Thymus (tissue), 11 donors: ENCODE measurements at regions not wholly inside any gene's neighbourhood (a gene's known extent, or its start where the extent isn't known, plus 50 kb on each side); places are given as distances from the start of the nearest gene placed in this dataset.

Experiments used
- DNase-seq, 9 donors: peaks; one replicate each; pipeline ENCODE4 v3.0.0-alpha.2; 2013; ENCODE audit warnings: low spot score in 9 of 9, low read depth in 6 of 9, missing footprints in 1 of 9
- H3K27ac ChIP-seq, 2 donors: one replicate each; pipeline ENCODE4 v1.5.1; 2013; ENCODE audit warnings: control low read depth in 1 of 2, low read depth in 1 of 2, low read length in 1 of 2, mild to moderate bottlenecking in 1 of 2, moderate library complexity in 1 of 2
- H3K27me3 ChIP-seq, 2 donors: one replicate each; pipeline ENCODE4 v1.5.1; 2013; ENCODE audit warnings: low read length in 1 of 2; ENCODE audit not compliant: control insufficient read depth in 2 of 2, insufficient read depth in 1 of 2
- H3K36me3 ChIP-seq, 2 donors: one replicate each; pipeline ENCODE4 v1.5.1; 2013; ENCODE audit warnings: low read length in 1 of 2, mild to moderate bottlenecking in 1 of 2, moderate library complexity in 1 of 2; ENCODE audit not compliant: control insufficient read depth in 2 of 2, insufficient read depth in 2 of 2
- H3K4me1 ChIP-seq, 2 donors: one replicate each; pipeline ENCODE4 v1.5.1; 2013; ENCODE audit warnings: low read length in 2 of 2; ENCODE audit not compliant: control insufficient read depth in 2 of 2, insufficient read depth in 2 of 2
- H3K4me3 ChIP-seq, 2 donors: one replicate each; pipeline ENCODE4 v1.5.1; 2013; ENCODE audit warnings: low read length in 2 of 2, control low read depth in 1 of 2, mild to moderate bottlenecking in 1 of 2
- H3K9me3 ChIP-seq, 2 donors: one replicate each; pipeline ENCODE4 v1.5.1; 2013; ENCODE audit warnings: low read length in 1 of 2, mild to moderate bottlenecking in 1 of 2; ENCODE audit not compliant: control insufficient read depth in 2 of 2, insufficient read depth in 1 of 2
- WGBS: extraction: QIAGEN DNeasy Blood & Tissue Kit; methylation state at CpG from one replicate; pipeline ENCODE4 v1.1.7; 2013; 5-methylcytosine and 5-hydroxymethylcytosine counted together
- donor health status: healthy.

DNA sequence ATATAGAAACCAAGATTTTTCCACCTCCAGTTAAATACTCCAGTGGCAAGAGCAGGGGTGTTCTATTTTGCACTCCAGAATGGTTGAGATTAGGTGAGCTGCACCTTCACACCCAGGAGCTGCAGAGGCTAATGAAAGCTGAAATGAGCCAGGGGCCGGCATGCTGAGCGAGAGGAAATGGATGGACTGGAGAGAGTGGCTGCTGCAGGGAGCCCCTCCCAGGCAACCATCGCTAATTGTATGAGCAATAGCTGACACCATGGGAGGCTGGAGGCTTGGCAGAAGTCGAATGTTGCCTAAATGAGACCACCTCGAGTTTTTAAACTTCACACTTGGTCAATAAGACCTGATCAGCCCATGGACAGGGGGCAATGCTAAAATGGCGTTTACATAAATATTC is 301.8 kb upstream of the TMPO start:
- no peaks in the 10 kb centered on the region for H3K36me3 ChIP-seq
- H3K4me3 ChIP-seq: no peak overlapping the region
- 61% methylated on average over 6 of the region's 6 CpGs for WGBS
- H3K9me3 ChIP-seq: no peaks in the 10 kb centered on the region
- H3K27me3 ChIP-seq: no peaks in the 10 kb centered on the region
- H3K27ac ChIP-seq: no peak overlapping the region
- no peaks in the 10 kb centered on the region for H3K4me1 ChIP-seq
- no peak for DNase-seq

- H3K36me3 ChIP-seq: no peaks in the 10 kb centered on the region
- WGBS: 96% methylated on average over 1 of the region's 1 CpG
- no peaks in the 10 kb centered on the region for H3K9me3 ChIP-seq
- H3K27me3 ChIP-seq: no peaks in the 10 kb centered on the region
- no peak for DNase-seq
- no peak overlapping the region for H3K27ac ChIP-seq
- no peak overlapping the region for H3K4me3 ChIP-seq
- H3K4me1 ChIP-seq: no peaks in the 10 kb centered on the region
Measured at GRCh38 chr12:98217257-98217656, 298.1 kb upstream of the TMPO start.

DNA sequence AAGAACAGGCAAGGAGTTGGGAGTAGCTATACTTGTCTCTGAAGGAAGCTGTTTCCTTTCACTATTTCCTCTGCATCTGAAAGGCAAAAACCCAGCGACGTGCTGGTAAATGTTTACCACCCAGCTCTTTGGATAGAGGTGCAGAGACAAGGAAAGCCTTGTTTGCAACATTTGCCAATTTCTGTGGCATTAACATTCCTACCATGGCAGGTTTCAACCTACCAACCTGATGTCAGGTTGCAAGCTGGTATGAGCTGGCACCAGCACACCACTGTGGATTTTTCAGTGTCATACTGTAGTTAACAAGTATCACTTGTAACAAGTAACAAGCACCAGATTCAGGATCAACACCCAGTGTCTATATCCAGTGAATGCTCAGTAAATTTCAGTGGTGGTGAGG is 294.8 kb upstream of the TMPO start:
- 22% methylated on average over 2 of the region's 2 CpGs for WGBS
- no peaks in the 10 kb centered on the region for H3K36me3 ChIP-seq
- no peaks in the 10 kb centered on the region for H3K4me1 ChIP-seq

DNA sequence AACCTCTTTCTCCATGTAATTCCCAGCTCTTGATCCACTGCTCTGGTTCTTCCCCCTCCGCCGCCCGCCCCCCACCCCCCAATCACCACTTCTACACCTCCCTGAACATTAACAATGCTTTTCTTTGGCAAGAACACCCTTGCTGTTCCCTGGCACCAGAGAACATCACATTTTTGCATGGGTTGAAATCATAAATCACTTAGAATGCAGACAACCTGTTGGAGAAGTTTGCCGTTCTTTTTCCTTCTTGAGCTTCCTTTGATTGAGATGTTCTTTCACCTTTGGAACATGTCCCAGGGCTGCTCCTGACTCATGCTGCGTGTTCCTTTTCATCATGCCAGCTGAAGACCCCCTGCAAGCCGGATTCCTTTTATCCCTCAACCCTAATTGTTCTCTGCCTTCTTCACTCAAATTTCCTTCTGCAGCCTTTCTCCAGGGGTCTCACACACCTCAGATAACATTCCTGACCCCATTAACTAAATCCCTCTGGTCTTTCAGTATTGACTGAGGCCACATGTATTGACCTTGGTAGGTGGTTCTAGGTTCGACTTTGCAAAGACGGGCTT is 294.1 kb upstream of the TMPO start:
- H3K36me3 ChIP-seq: no peaks in the 10 kb centered on the region
- no peak for DNase-seq
- 81% methylated on average over 8 of the region's 8 CpGs for WGBS
- no peak overlapping the region for H3K4me3 ChIP-seq
- H3K27me3 ChIP-seq: no peaks in the 10 kb centered on the region
- H3K4me1 ChIP-seq: no peaks in the 10 kb centered on the region
- no peaks in the 10 kb centered on the region for H3K9me3 ChIP-seq
- no peak overlapping the region for H3K27ac ChIP-seq

More for the DNA sequence above, 294.8 kb upstream of the TMPO start:
- no peak overlapping the region for H3K4me3 ChIP-seq
- H3K27me3 ChIP-seq: no peaks in the 10 kb centered on the region
- H3K27ac ChIP-seq: no peak overlapping the region
- DNase-seq: no peak
- no peaks in the 10 kb centered on the region for H3K9me3 ChIP-seq

DNA sequence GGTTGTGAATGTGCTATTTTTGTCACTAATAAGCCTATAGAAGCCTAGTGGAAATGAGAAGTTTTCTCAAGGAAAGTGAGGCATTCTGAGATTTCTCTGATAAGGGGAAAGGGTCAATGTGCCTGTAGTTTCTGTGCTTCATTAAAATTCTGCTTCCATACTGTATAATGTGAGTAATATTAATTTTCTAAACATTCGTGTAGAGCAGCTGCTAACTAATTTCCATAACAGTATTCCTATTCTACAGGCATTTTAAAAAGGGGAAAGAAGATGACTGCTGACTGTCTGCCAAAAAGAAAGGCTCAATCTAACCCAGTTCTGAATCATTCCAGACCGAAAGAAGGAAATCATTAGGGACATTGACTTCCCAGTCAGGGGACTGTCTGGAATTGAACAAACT is 293.3 kb upstream of the TMPO start:
- no peaks in the 10 kb centered on the region for H3K27me3 ChIP-seq
- no peak overlapping the region for H3K27ac ChIP-seq
- no peak for DNase-seq
- no peaks in the 10 kb centered on the region for H3K4me1 ChIP-seq
- 86% methylated on average over 2 of the region's 2 CpGs for WGBS
- H3K36me3 ChIP-seq: no peaks in the 10 kb centered on the region
- no peaks in the 10 kb centered on the region for H3K9me3 ChIP-seq
- no peak overlapping the region for H3K4me3 ChIP-seq

GRCh38 chr12:98224584-98225221 is 290.7 kb upstream of the TMPO start:
- Histone ChIP-seq H3K27me3 (no peaks in the 10 kb centered on the region), H3K27ac (no peak overlapping the region), H3K9me3 (no peaks in the 10 kb centered on the region), H3K36me3 (no peaks in the 10 kb centered on the region), H3K4me3 (no peak overlapping the region), H3K4me1 (no peaks in the 10 kb centered on the region)
- 76% methylated on average over 5 of the region's 5 CpGs for WGBS
- no peak for DNase-seq

GRCh38 chr12:98227162-98227561 is 288.2 kb upstream of the TMPO start:
- H3K27ac ChIP-seq: no peak overlapping the region
- 76% methylated on average over 6 of the region's 6 CpGs for WGBS
- no peak for DNase-seq
- H3K4me1 ChIP-seq: no peaks in the 10 kb centered on the region
- H3K9me3 ChIP-seq: no peaks in the 10 kb centered on the region
- no peaks in the 10 kb centered on the region for H3K36me3 ChIP-seq
- H3K4me3 ChIP-seq: no peak overlapping the region
- no peaks in the 10 kb centered on the region for H3K27me3 ChIP-seq

DNA sequence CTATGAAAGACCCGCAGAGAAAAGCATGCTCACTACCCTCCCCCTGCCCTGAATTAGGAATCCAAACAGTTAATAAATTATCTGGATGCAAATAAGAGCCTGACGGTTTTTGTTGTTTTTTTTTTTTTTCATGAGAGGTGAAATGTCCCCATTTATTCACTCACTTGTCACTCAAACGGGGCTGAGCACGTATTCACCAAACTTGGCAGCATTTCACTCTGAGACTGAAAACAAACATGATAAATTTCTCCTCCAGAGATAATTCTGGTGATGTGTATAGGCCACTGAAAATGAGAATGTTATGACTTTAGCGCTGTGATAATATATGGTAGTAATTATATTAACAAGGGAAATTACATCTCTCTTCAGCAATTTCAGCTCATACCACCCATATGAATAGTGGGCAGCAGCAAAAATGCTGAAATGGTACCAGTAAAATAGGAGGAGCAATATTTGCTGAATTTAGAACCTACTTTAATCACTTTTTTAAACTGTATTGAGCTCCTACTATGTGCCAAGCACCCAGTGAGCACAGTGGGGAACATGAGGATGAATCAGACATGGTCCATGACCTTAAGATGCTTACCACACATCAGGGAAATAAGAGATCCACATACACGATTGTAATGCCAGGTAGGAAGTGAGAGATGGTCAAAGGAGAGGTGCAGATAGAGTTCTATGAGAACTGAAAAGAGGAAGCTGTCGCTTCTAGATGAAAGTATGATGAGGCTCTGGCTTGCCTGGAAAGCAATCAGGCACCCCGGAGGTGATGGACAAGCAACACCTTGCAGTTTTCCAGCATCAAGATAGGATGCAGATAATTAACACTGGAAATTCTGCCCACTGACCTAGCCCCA is 286.5 kb upstream of the TMPO start:
- Histone ChIP-seq H3K4me1 (no peaks in the 10 kb centered on the region), H3K9me3 (no peaks in the 10 kb centered on the region), H3K36me3 (no peaks in the 10 kb centered on the region), H3K27ac (no peak overlapping the region), H3K27me3 (no peaks in the 10 kb centered on the region), H3K4me3 (no peak overlapping the region)
- WGBS: 74% methylated on average over 8 of the region's 8 CpGs
- no peak for DNase-seq

GRCh38 chr12:98229540-98229924 is 285.9 kb upstream of the TMPO start:
- H3K27ac ChIP-seq: no peak overlapping the region
- 91% methylated on average over 2 of the region's 2 CpGs for WGBS
- no peak for DNase-seq

More at GRCh38 chr12:98229540-98229924, 285.9 kb upstream of the TMPO start:
- no peaks in the 10 kb centered on the region for H3K4me1 ChIP-seq
- no peaks in the 10 kb centered on the region for H3K9me3 ChIP-seq
- no peak overlapping the region for H3K4me3 ChIP-seq
- no peaks in the 10 kb centered on the region for H3K36me3 ChIP-seq
- no peaks in the 10 kb centered on the region for H3K27me3 ChIP-seq
